Right cardiac atrium (tissue), 5 donors: ENCODE measurements at regions not wholly inside any gene's neighbourhood (a gene's known extent, or its start where the extent isn't known, plus 50 kb on each side); places are given as distances from the start of the nearest gene placed in this dataset.

Experiments used
- ATAC-seq, 2 donors: fragments of 200-7000 bp; cut with Tn5 transposase; one replicate each; pipeline versions ENCODE4 v1.8.0 to v1.9.1; 2020; ENCODE audit warnings: moderate library complexity in 2 of 2, mild to moderate bottlenecking in 1 of 2
- DNase-seq, 3 donors: peaks; one replicate each; pipeline ENCODE4 v3.0.0-alpha.2; 2020
- H3K27ac ChIP-seq: one replicate; pipeline ENCODE4 v1.5.1; 2013; ENCODE audit warnings: mild to moderate bottlenecking, low read length, control low read depth, moderate library complexity
- H3K27me3 ChIP-seq: one replicate; pipeline ENCODE4 v1.6.1; 2013; ENCODE audit not compliant: control insufficient read depth, insufficient read depth
- H3K4me1 ChIP-seq: one replicate; pipeline ENCODE4 v1.6.1; 2013; ENCODE audit warnings: low read length; ENCODE audit not compliant: control insufficient read depth, insufficient read depth
- H3K4me3 ChIP-seq: one replicate; pipeline ENCODE4 v1.5.1; 2013; ENCODE audit warnings: low read length, control low read depth
- H3K9me3 ChIP-seq: one replicate; pipeline ENCODE4 v1.6.1; 2013; ENCODE audit warnings: low read length; ENCODE audit not compliant: control insufficient read depth
- WGBS: extraction: QIAGEN DNeasy Blood & Tissue Kit; methylation state at CpG from one replicate; pipeline ENCODE4 v1.1.7; 2013; 5-methylcytosine and 5-hydroxymethylcytosine counted together
- intact Hi-C, 4 donors: fragments of 100-400 bp; cut with DNase I; formaldehyde crosslinking; loops; one replicate each; pipeline versions ENCODE4 v1.11.0 to v1.14.0; 2022 to 2023
- donor health status: healthy with polysubstance abuse.
- donor health status: DM: no; HTN: yes; CAD: no.
- donor health status: DM: no; HTN: no; CAD: no.
- donor health status: DM: no; HTN: yes; CAD: no; lungs with severe emphysema.
- donor health status: DM: yes; HTN: yes; CAD: no.

DNA sequence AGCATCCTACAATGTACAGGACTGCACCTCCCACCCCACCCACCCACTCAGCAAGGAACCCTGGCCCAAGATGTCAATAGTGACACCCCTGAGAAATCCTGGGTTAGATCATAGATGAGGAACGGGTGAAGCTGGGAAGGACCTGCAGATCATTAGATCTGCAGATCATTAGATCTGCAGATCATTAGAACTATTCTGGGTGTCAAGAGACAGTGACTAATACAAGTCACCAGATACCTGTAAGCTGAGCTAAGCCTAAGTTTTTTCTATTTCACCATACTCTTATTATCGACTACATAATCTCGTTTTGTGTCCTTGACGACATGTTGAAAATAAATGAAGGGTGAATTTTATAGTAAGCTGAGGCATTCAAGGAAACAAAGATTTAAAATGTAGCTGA lies 325.7 kb downstream of the DUSP10 start:
- no peak for DNase-seq
- Histone ChIP-seq H3K4me1 (peaks cover 2% of the 10 kb centered on the region), H3K9me3 (peaks cover 1% of the 10 kb centered on the region), H3K27me3 (no peaks in the 10 kb centered on the region), H3K4me3 (no peak overlapping the region), H3K27ac (no peak overlapping the region)
- no peak for ATAC-seq
- 88% methylated on average over 4 of the region's 4 CpGs for WGBS
- intact Hi-C loops = no loop called here

DNA sequence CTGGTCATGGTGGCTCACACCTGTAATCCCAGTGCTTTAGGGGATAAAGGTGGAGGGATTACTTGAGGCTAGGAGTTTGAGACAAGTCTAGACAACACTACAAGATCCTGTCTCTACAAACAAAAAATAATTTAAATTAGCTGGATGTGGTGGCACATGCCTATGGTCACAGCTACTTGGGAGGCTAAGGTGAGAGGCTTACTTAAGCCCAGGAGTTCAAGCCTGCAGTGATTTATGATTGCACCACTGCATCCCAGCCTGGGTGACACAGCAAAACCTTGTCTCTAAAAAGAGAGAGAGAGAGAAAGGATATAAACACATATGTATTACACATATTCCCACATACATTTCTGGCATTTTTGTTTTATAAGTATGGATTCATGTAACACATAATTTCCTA lies 325.2 kb downstream of the DUSP10 start:
- no peak for DNase-seq

DNA sequence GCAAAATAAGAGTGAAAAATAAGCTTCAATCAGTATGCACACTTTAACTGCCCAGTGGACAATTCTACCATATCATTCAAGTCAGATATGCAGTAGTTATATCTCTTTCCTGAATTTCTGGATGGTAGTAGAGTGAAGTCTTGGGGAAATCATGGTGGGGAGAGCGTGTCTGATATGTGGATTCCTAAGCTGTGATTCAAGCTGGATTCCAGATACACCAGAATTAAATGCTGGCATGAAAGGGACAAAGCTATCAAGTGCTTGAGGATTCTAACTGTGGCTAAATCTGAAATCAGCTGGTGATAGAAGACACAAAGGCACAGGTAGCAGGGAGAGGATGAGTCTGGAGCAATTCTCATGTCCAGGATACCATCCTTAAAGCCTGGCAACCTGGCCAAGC lies 323.5 kb downstream of the DUSP10 start:
- Histone ChIP-seq H3K27ac (no peak overlapping the region), H3K4me3 (no peak overlapping the region), H3K4me1 (peaks cover 2% of the 10 kb centered on the region), H3K27me3 (no peaks in the 10 kb centered on the region), H3K9me3 (no peaks in the 10 kb centered on the region)
- ATAC-seq = no peak
- no peak for DNase-seq
- WGBS = 67% methylated on average over 1 of the region's 1 CpG
- intact Hi-C loops = no loop called here

More for the DNA sequence above, 325.2 kb downstream of the DUSP10 start:
- no peak for ATAC-seq
- Histone ChIP-seq H3K27me3 (no peaks in the 10 kb centered on the region), H3K4me3 (no peak overlapping the region), H3K27ac (no peak overlapping the region), H3K4me1 (peaks cover 2% of the 10 kb centered on the region), H3K9me3 (peaks cover 1% of the 10 kb centered on the region)
- intact Hi-C loops = no loop called here

DNA sequence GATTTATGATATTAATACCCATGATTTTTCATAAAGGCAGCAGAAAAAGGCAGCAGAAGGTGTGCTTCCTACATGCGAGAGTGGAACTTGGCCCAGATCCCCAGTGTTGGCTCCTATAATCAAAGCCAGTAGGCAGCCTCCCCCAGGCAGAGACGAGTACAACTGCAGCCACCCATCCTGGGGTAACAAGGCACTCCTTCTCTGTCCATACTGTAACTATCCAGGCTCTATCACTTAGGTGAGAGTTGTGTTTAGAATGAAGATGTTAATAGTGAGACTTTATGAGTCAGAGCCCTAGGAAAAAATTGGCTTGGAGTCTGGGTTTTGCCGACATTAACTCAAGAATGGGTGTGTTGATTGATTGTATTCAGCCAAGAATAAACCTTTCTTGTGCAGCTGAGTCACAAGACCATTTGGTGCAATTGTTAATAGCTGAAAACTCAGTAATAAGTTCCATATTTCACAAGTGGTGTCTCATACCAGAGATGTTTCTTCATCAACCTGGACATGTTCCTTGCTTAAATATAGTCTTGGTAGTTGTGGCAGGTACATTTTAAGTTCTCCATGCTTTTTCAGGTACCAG lies 322.3 kb downstream of the DUSP10 start:
- no peak for DNase-seq
- intact Hi-C loops = no loop called here
- WGBS = 55% methylated on average over 3 of the region's 3 CpGs
- Histone ChIP-seq H3K4me3 (no peak overlapping the region), H3K4me1 (peaks cover 2% of the 10 kb centered on the region), H3K27ac (no peak overlapping the region), H3K27me3 (no peaks in the 10 kb centered on the region), H3K9me3 (no peaks in the 10 kb centered on the region)
- ATAC-seq = no peak

DNA sequence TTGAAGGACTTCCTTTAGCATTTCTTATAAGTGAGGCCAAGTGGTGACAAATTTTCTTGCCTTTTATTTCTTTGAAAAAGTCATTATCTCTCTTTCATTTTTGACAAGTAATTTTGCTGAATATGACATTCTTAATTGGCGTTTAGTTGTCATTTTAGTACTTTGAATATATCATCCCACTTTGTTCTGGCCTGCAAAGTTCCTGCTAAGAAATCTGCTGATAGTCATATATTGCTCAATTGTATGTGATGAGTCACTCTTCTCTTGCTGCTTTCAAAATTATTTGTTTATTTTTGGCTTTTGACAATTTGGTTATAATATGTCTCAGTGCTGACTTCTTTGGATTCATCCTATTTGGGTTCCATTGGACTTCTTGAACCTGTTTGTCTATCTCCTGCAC lies 312.6 kb downstream of the DUSP10 start:
- no peak for DNase-seq
- H3K4me3 ChIP-seq = no peak overlapping the region
- intact Hi-C loops = loop anchor here in 1 of 4 donors (5.0 kb wide), 1 partner anchor 552 kb away; the partner anchor contains the start of gene HLX
- no peaks in the 10 kb centered on the region for H3K4me1 ChIP-seq
- H3K27ac ChIP-seq = no peak overlapping the region
- no peaks in the 10 kb centered on the region for H3K27me3 ChIP-seq
- H3K9me3 ChIP-seq = peaks cover 3% of the 10 kb centered on the region
- no peak for ATAC-seq
- 80% methylated on average over 1 of the region's 1 CpG for WGBS

DNA sequence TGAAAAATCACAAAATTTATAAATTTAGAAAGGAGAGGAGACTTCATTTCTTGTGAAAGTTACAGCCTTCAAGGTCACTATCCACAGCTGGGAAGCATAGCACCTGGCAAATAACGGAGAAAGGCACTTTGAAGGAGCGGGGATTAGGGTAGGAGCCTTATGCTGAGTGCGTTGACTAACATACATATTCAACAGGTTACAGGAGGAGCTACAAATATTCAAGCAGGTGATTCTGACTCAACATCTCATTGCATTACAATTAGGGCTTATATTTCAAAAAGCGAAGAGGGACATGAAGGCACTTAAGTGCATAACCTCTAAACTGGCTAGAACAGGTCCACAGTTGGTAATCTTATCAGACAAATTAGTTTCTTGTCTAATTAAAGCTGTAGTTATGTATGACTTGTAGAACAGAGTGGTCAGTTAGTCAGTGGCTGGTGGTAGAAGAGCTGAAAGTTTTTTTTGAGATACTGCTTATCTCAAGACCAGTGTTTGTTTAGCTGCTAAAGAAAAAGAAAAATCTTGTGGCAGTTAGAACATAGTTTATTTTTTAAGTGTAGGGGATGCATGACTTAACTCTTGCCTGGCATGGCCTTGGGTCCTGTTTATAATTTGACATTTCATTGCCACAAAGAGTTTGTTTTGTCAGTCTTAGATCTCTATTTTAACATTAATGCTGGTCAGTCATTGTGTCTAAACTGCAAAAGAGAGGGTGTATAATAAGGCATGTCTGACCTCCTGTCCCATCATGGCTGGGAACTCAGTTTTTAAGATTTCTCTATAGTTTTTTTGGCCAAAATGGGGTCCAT lies 311.5 kb downstream of the DUSP10 start:
- WGBS = 91% methylated on average over 4 of the region's 4 CpGs
- ATAC-seq = no peak
- no peaks in the 10 kb centered on the region for H3K27me3 ChIP-seq
- no peaks in the 10 kb centered on the region for H3K4me1 ChIP-seq
- no peak overlapping the region for H3K27ac ChIP-seq
- intact Hi-C loops = loop anchor here in 3 of 4 donors (5.0 to 10.0 kb wide), 4 partner anchors 166 to 558 kb away; partner anchors contain the start of gene HLX (in 2 of the 3)
- DNase-seq = no peak
- peaks cover 3% of the 10 kb centered on the region for H3K9me3 ChIP-seq
- H3K4me3 ChIP-seq = no peak overlapping the region

DNA sequence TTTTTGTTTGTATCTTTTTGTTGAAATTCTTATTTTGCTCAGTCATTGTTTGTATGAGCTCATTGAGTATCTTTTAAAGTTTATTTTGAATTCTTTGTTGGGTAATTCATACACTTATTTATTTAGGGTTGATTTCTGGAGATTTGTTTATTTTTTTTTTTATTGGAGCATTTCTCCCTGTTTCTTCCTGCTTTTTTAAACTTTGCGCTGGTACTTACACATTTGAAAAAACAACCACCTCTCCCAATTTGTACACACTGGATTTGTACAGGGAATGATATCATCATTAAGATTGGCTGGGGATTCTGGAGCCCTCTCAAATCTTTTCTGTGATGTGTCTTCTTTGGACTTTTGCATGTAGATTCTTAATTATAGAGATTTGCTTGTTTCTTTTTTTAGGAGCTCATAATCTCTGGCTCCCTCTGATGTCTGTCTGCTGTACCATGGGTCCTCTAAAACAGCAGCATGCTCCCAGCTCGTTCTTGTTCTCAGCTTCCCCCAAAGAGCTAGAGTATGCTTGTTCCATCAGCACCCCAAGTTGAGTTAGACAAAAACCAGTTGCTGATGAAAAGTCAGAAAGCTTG lies 310.7 kb downstream of the DUSP10 start:
- intact Hi-C loops = loop anchor here in 3 of 4 donors (5.0 to 10.0 kb wide), 4 partner anchors 166 to 559 kb away; partner anchors contain the start of gene HLX (in 2 of the 3)
- Histone ChIP-seq H3K27me3 (no peaks in the 10 kb centered on the region), H3K27ac (no peak overlapping the region), H3K4me1 (no peaks in the 10 kb centered on the region), H3K4me3 (no peak overlapping the region), H3K9me3 (peaks cover 2% of the 10 kb centered on the region)
- WGBS = 39% methylated on average over 2 of the region's 2 CpGs
- peak in 1 of 2 donors; percentile 59 for ATAC-seq
- no peak for DNase-seq

DNA sequence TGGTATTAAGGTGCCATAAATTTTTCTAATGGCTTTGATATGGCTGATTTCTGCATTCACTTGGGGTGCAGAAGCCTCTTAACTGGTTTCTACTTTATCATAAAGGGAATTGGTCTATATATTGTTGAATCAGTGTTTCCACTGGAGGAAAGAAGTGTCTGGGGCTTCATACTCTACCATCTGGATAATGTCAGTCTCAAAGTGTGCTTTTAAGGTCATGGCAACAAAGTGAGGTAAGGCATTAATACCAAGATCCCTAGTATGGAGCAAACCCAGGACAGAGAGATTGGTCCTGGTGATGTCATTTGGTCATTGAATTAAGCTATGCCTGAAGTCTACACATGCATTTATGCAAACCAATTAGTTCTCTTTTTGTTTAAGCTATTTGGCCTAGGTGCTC lies 309.9 kb downstream of the DUSP10 start:
- Histone ChIP-seq H3K27me3 (no peaks in the 10 kb centered on the region), H3K4me1 (no peaks in the 10 kb centered on the region), H3K9me3 (peaks cover under 1% of the 10 kb centered on the region), H3K27ac (no peak overlapping the region), H3K4me3 (no peak overlapping the region)
- intact Hi-C loops = loop anchor here in 3 of 4 donors (5.0 to 10.0 kb wide), 4 partner anchors 167 to 560 kb away; partner anchors contain the start of gene HLX (in 2 of the 3)
- ATAC-seq (no peak), DNase-seq (no peak)

DNA sequence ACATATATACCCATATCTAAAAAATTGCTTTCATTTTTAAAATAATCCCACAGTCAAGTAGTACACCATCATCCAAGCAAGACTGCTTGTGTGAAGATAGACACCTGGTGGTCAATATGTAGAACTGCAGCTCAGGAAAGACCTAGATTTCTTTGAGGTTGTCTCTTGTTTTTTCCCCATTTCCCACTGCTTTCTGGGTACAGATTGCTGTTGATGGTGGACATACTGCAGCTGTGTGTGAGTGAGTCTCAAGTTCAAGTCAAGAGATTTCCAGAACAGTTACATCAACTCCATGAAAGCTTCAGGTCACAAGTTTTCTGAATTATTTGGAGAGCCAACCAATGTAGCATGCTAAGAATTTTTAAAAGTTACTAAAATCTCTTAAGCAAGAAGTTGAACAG lies 306.4 kb downstream of the DUSP10 start:
- Histone ChIP-seq H3K4me1 (no peaks in the 10 kb centered on the region), H3K27me3 (no peaks in the 10 kb centered on the region), H3K4me3 (no peak overlapping the region), H3K9me3 (no peaks in the 10 kb centered on the region), H3K27ac (no peak overlapping the region)
- ATAC-seq (peak; percentile 71 to 75), DNase-seq (no peak)
- intact Hi-C loops = loop anchor here (5.0 to 10.0 kb wide), 4 partner anchors 171 to 561 kb away; partner anchors contain the start of gene HLX (in 2 of the 4)

DNA sequence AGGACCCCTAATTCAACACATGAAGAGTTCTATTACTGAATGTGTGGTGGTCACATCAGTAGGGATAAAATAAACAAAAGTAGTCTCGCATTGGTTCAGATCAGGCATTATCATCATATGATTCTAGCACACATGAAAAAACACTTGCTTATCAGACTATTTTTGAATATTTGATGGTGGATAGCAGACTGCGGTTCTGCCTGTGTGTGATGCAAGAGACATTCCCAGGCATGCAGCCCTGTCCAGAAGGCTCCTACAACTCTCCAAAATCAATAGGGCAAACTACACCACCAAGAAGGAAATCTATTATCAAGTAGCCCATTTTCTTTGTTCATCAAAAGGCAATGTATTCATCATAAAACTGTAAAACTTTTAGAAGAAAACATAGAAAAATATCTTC lies 304.7 kb downstream of the DUSP10 start:
- no peak overlapping the region for H3K4me3 ChIP-seq
- no peak for ATAC-seq
- 52% methylated on average over 2 of the region's 2 CpGs for WGBS
- intact Hi-C loops = loop anchor here (5.0 to 10.0 kb wide), 4 partner anchors 172 to 562 kb away; partner anchors contain the start of gene HLX (in 2 of the 4)
- H3K27me3 ChIP-seq = no peaks in the 10 kb centered on the region
- no peaks in the 10 kb centered on the region for H3K4me1 ChIP-seq
- DNase-seq = no peak
- no peaks in the 10 kb centered on the region for H3K9me3 ChIP-seq
- no peak overlapping the region for H3K27ac ChIP-seq

DNA sequence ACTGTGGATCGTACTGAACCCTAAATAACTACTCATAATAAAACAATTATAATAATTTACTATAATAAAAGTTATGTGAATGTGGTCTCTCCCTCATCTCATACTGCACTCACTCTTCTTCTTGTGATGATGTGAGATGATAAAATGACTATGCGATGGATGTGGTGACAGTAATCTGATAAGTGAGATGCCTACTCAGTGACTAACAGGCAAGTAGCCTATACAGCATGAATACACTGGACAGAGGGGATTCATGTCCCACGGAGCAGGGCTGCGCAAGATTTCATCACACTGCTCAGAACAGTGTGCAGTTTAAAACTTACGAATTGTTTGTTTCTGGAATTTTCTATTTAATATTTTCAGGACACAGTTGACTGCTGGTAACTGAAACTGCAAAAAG lies 304.0 kb downstream of the DUSP10 start:
- intact Hi-C loops = loop anchor here (5.0 to 10.0 kb wide), 4 partner anchors 173 to 563 kb away; partner anchors contain the start of gene HLX (in 2 of the 4)
- H3K27me3 ChIP-seq = no peaks in the 10 kb centered on the region
- no peak overlapping the region for H3K4me3 ChIP-seq
- H3K4me1 ChIP-seq = no peaks in the 10 kb centered on the region
- ATAC-seq = no peak
- WGBS = 86% methylated on average over 5 of the region's 5 CpGs
- DNase-seq = no peak
- no peak overlapping the region for H3K27ac ChIP-seq
- H3K9me3 ChIP-seq = no peaks in the 10 kb centered on the region
